Retinal pigment epithelial cell (primary cell): ENCODE measurements at regions not wholly inside any gene's neighbourhood (a gene's known extent, or its start where the extent isn't known, plus 50 kb on each side); places are given as distances from the start of the nearest gene placed in this dataset.

Experiments used
- DNase-seq: peaks from one replicate; pipeline ENCODE4 v3.0.0-alpha.2; 2010; ENCODE audit warnings: low read depth
- H3K4me3 ChIP-seq: 2 replicates; pipeline ENCODE4 v1.5.1; 2011; ENCODE audit warnings: mild to moderate bottlenecking, low read length, control low read depth, moderate library complexity
- CTCF ChIP-seq: conservative IDR thresholded peaks from 2 replicates; pipeline ENCODE4 v1.5.1; 2011; ENCODE audit warnings: low read depth, low read length, control low read depth, inconsistent platforms

DNA sequence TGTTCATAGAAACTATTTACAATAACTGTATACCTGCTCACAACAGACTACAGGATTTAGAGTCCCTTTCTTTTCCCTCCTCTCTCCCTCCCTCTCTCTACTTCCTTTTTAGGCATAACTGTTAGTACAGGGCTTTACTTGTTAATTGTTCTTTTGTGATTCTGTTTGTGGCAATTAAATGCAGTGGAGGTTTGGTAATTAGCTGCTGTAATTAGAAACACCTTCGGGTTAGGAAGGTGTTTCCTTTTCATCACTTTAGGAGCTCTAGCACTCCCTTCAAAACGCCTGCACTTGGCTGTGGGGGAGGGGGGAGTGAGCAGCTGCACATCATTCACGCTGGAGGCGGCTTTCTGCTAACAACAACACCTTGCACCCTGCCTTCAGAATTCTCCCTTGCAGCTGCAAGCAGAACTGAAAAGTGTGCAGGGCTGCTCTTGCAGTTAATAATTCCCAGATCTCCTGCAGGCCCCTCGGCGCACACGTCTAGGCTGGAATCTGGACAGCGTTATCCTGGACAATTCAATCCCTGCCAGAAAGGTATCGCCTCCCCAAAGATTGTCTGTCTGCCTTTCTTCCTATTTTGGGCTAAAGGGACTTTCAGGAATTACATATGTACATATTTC lies 242.6 kb upstream of the RGMA start:
- no peak for DNase-seq
- TF ChIP-seq CTCF: no peak
- H3K4me3 ChIP-seq: no peak overlapping the region

DNA sequence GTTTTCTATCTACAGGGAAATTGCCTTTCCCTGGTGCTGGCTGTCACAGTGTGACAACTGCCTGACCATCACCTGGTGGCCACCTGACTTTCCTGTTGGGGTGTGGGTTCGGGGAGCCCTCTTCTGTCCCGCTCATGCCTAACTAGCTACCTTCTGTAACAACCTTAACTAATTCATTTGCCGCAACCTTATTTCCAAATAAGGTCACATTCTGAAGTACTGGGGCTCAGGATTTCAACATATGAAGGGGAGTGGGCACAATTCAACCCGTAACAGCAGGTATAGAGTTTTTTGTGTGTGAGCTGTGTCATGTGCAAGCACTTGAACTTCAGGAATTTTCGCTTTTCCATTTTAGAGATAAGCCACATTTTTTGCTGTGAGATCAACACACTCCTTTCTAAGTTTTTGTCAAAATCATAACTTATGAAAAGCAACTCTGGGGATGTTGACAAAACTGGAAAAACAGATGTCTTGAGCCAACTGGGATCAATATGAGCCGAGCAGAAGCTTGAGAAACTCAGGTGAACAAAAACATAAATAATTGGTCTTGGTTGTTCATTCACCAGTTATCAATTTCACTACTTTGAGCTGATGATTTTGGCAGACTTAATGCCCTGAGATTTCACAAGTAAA lies 242.0 kb upstream of the RGMA start:
- TF ChIP-seq CTCF: no peak
- DNase-seq: no peak
- H3K4me3 ChIP-seq: no peak overlapping the region

DNA sequence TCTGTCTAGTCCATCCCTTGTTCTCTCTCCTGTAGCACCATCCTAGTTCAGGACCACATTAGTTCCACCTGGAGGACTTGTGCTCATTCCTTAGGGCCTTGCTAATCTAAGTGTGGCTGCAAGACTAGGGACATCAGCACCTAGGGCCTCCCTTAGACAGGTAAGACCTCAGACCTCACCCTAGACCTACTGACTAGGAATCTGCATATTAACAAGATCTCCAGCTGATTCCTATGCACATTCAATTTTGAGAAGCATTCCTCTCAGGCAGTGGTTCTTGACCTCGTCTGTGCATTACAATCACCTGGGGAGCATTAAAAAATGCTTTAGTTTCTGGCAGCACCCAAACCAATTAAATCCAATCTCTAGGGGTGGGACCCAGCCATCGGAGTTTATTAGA lies 238.4 kb upstream of the RGMA start:
- DNase-seq: no peak
- no peak overlapping the region for H3K4me3 ChIP-seq
- no peak for TF ChIP-seq CTCF

DNA sequence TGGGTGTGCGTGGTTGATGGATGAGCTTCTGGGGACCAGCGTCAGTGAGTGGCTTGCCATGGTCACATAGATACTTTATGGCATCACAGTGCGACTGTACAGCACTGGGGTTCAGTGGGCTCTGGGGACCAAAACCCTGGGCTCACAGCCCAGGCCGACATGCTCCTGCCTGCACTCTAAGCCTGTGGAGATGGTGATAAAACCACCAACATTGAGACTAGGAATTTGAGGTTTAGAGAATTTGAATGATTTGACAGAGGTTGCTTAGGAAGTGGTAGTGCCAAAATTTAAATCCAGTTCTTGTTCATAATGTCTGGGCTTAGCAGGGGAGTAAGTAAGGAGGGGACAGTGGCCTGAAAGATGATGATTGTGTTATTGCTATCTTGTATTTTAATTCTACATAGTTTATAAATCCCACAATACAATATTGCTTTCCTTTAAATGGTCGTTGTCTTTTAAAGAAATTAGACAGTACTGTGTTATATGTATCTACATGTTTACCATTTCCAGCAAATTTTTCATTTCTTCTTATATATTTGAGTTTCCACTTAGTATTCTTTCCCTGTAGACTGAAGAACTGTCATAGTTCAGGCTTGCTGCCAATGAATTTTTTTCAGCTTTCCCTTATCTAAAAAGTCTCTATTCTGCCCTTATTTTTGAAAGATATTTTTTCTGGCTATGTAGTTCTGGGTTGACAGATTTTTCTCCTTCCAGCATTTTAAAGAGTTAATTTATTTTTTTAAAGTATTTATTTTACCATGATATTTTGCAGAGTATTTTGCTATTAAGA lies 235.4 kb upstream of the RGMA start:
- no peak for TF ChIP-seq CTCF
- H3K4me3 ChIP-seq: no peak overlapping the region
- no peak for DNase-seq

GRCh38 chr15:93321881-93322282 lies 232.9 kb upstream of the RGMA start:
- H3K4me3 ChIP-seq: no peak overlapping the region
- DNase-seq: no peak
- no peak for TF ChIP-seq CTCF

GRCh38 chr15:93319121-93319814 lies 230.3 kb upstream of the RGMA start:
- TF ChIP-seq CTCF: no peak
- no peak for DNase-seq
- H3K4me3 ChIP-seq: no peak overlapping the region
